GM18858 (cell line): ENCODE measurements at regions not wholly inside any gene's neighbourhood (a gene's known extent, or its start where the extent isn't known, plus 50 kb on each side); places are given as distances from the start of the nearest gene placed in this dataset.

Experiments
- ATAC-seq: cut with Tn5 transposase; IDR thresholded peaks from one replicate; pipeline ENCODE4 v1.9.1; 2021; ENCODE audit not compliant: unreplicated experiment

DNA sequence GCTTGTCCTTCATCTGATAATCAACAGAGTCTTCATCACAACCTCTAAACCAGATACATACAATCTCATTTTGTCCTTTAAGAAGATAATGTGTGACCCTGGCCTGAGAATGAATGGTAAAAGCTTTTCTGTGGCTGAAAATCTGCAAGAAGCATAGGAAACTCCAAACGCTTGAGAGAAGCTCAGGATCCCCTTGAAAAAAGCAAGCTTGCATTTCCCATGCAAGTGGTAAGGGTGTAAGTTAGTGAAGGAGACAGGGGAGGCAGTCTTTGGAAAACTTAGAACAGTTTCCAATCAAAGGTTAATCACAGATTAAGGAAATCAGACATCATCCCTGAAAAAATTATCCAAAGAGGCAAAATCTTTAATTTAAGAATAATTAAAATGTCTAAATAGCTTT, 413.6 kb upstream of the SALL3 start:
- no peak for ATAC-seq

- no peak for ATAC-seq
Measured at GRCh38 chr18:78566720-78567119, 412.9 kb upstream of the SALL3 start.

DNA sequence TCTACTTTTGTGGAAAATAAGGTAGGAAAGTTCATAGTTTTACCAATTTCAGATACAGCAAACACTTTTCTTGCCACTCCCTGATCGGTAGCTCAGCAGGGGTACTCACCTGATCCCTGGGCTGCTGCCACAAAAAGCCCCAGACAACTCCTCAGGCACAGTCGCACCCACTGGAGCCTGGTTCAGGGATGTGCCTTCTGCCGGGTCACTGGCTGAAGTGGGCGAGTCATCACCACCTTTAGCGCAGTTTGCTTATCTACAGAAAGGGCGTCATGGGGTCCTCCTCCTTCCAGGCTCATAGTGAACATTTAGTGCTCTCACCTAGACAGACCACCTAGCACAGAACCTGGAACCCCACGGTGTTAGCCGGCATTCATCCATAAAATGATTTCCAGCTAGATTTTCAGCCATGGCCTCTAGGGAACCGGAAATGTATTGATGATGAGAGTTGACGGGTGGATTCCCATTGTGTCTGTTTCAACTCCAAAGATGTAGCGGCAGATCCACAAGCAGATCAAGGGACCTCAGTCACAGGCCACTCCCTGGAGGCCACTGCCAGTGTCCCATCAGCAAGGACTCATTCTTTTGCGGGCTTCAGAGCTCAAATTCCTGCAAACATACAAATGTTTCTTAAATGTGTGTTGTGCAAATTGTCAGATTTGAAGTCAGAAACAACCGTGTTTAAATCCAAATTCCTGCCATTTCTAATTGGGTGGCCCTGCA, 408.4 kb upstream of the SALL3 start:
- ATAC-seq, result no peak

DNA sequence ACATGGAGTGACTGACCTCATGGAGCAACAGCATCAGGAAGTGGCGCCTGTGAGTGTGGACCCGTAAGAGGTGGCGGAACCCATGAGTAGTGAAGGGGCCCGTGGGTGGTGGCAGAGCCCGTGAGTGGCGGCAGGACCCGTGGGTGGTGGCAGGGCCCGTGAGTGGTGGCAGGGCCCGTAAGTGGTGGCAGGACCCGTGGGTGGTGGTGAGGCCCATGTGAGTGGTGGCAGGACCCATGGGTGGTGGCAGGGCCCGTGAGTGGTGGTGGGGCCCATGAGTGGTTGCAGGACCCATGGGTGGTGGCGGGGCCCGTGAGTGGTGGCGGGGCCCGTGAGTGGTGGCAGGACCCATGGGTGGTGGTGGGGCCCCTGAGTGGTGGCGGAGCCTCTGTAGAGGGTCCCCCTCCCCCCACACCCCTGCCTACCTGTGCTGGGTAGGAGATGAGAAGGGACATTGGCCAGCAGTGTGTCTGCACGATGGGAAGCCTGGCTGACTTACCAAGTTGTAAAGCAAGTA, 407.7 kb upstream of the SALL3 start:
- no peak for ATAC-seq

GRCh38 chr18:78573773-78574172, 405.8 kb upstream of the SALL3 start:
- ATAC-seq, result no peak

DNA sequence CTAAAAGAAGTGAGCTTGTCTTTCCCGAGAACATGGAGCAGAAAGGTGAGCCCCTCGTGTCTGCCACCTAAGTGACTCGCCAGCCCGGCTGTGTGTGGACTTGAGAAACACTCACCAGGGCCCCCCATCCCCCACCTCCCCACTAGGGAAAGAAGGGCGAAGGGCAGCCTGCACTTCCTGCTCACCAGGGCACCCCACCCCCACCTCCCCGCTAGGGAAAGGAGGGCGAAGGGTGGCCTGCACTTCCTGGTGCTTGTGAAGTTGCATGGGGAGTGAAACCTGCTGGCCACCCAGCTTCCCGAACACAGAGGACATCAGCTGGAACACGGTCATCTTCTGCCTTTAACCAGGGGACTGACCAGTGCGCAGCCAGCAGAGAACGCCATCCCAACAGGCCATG, 402.7 kb upstream of the SALL3 start:
- ATAC-seq, result no peak

GRCh38 chr18:78579449-78579848, 400.2 kb upstream of the SALL3 start:
- no peak for ATAC-seq

DNA sequence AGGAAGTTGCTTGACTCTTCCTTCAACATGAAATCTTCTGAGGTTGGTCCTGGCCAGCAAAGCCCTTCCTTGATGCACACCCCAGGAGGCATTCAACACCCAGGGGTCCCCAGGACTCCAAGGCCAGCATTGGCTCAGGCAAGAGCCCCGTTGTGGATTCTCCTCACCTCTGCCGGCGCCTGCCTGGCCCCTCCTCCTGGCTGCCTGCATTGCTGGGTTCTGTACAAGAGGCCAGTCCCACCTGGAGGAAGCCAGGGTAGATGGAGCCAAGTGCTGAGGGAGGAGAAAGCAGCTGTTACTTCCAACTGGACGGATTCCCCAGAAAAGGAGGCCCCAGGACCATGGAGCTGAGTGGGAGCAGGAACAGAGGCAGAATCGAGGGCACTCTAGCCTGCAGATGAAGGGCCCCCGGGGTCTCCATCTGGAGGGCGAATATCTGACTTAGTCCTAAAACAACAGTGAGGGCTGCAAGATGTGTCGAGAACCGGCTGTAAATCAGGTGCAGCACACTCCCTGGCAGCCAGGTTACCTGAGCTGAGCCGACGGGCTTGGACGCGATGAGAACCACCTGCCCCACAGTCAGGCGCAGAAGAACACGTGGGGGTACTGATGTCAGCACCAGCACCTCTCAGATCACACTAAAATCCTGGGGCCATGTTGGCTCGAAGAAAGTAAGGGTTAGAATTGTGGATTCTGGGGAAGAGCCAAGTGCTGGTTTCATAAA, 399.6 kb upstream of the SALL3 start:
- no peak for ATAC-seq

DNA sequence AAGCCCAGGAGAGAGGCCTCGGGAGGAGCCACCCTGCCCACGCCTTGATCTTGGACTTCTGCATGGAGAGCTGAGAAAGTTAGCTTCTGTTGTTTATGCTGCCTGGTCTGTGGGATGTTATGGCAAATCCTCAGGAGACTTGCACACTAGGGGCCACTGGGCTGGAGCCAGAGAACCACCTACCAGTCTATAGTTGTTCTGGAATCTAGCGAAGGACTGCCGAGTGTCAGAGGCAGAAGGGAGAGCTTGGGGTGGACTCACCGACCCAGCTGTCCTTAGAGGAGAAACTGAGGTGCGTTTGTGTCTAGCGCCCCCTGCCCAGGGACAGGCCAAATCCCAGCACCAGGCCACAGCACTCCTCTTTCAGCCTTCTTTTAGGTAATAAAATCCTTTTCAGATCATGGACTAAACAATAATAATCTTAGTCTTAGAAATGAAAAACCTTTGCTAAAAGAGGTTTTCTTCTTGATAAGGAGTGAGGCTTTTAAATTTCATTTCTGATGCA, 398.7 kb upstream of the SALL3 start:
- no peak for ATAC-seq

GRCh38 chr18:78582181-78582709, 397.4 kb upstream of the SALL3 start:
- ATAC-seq, result no peak

DNA sequence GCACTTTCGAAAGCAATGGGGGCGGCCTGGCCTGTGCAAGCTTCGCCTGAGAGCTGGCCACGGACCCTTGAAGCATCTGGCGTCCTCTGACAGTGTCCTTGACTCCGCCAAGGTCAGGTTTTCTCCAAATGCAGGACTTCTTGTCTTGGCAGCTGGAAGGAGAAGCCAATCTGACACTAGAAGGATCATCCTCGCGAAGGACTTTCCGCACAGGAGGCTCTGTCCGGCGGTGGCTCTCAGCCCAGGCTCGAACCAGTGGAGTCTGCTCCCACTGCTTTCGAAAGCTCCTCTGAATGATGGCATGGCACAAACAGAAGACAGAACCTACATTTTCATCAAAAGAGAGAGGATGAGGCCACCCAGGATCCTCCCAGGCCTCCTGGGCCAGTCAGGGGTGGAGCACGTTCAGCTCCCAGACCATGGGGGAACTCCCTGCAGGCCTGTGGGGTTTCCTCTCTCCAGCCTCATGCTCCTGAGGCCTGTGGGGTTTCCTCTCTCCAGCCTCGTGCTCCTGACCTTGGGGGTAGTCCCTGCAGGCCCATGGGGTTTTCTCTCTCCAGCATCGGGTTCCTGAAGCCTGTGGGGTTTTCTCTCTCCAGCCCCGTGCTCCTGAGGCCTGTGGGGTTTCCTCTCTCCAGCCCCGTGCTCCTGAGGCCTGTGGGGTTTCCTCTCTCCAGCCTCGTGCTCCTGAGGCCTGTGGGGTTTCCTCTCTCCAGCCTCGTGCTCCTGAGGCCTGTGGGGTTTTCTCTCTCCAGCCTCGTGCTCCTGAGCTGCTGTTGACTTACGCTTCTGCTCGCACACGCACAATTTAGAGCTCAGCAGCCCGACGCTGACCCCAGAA, 396.5 kb upstream of the SALL3 start:
- no peak for ATAC-seq

GRCh38 chr18:78583739-78584458, 395.7 kb upstream of the SALL3 start:
- ATAC-seq, result no peak

DNA sequence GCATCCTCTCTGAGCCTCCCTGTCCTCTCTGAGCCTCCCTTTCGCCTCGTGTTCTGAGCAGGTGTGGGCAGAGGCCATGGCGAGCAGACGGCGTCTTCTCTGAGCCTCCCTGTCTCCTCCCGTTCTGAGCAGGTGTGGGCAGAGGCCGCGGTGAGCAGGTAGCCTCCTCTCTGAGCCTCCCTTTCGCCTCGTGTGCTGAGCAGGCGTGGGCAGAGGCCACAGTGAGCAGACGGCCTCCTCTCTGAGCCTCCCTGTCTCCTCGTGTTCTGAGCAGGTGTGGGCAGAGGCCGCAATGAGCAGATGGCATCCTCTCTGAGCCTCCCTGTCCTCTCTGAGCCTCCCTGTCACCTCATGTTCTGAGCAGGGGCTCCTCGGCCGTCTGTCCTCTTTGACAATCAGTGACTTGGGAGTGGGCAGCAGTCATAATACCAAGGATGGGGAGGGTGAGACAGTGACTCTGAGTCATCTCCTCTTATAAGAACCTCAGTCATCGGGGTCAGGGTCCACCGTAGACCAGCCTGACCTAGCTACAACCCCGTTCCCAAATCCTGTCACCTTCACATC, 395.1 kb upstream of the SALL3 start:
- ATAC-seq, result no peak

GRCh38 chr18:78586586-78586985, 393.0 kb upstream of the SALL3 start:
- ATAC-seq, result no peak

DNA sequence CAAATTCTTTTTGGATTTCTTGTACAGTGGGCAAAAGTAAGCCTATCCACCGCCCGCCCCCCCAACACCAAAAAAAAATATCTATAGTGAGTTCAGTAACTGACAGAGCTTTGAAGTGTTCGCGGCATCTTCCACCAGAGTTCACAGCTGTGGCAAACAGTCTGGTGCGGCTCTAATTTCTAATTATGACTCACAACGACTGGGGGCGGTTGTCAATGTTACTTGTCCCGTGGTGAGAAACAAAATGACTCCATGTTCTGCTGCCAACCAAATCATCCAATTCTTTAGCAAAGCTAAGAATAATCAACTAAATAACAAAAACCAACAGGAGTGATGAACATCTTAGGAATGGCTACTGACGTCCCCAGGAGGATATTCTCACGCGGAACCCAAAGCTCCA, 392.5 kb upstream of the SALL3 start:
- ATAC-seq, result no peak

DNA sequence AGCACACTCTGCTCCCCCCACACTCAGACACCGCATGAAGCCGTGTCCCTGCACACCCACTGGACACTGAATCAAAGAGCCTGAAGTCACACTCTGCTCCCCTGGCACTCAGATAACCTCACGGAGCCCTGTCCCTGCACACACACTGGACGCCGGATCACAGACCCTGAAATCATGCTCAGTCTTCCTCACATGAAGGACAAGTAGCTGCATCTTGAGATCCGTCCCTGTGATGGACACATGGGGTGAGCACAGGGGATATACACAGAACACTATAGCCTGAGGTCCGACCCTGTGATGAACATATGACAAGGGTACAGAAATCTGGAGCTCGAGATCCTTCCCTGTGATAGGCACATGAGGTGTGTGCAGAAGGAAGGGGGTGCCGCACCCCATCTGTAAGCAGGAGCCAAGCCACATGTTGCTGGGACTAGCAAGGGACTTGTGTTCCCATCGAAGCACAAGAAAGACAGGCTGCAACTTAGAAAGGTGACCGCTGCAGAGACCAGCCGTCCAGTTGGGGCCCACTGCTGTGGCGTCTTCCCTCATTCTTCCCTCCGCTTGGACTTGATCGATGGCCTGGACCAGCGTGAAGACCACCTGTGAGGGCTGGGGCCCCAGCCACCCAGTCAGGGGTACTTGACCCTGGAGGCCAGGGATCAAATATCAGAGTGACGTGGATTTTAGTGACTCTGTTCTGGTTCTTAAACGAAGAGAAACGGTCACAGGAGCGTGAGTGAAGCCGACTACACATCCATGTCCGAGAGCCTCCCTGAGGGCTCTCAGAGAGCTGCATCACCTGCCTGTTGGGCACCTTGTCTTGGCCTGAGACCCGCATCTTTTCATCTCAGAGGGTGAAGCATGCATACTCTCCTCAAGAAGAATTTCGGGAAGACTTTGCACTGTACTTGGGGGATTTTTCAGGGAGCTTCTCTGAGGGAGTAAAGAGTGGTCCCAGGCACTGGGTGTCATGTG, 391.7 kb upstream of the SALL3 start:
- ATAC-seq, result no peak

- no peak for ATAC-seq
Measured at GRCh38 chr18:78589916-78590437, 389.6 kb upstream of the SALL3 start.

DNA sequence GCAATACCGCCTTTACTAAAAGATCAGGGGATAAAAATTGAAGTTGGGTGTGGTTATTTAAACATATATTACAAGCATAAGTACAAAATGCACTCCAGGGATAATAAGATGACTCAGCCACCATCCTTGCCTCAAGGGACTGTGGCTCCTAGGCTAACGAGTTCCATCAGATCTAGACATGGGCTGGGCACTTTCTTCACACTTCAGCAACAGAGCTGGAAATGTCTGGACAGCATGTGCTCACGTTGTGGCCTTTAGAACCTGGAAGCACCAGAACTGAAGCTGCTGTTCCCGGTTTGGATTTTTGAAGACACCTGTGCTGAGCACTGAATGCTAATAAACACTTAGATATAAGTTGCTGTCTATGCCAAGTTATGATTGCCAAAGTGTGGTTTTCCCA, 384.2 kb upstream of the SALL3 start:
- no peak for ATAC-seq
